BLaER1 (cell line): ENCODE measurements at regions not wholly inside any gene's neighbourhood (a gene's known extent, or its start where the extent isn't known, plus 50 kb on each side); places are given as distances from the start of the nearest gene placed in this dataset.
A peak's percentile ranks its signal among the peaks of the same experiment; 100 is the strongest.

Experiments used
- H3K27ac ChIP-seq: shearing (Covaris generic); formaldehyde crosslinking; 2 replicates; pipeline ENCODE4 v1.8.1; 2022
- H3K27me3 ChIP-seq: shearing (Covaris generic); formaldehyde crosslinking; 2 replicates; pipeline ENCODE4 v1.8.1; 2022
- H3K36me3 ChIP-seq: shearing (Covaris generic); formaldehyde crosslinking; 2 replicates; pipeline ENCODE4 v1.8.1; 2022
- H3K4me1 ChIP-seq: shearing (Covaris generic); formaldehyde crosslinking; 2 replicates; pipeline ENCODE4 v1.8.1; 2022
- H3K4me2 ChIP-seq: shearing (Covaris generic); formaldehyde crosslinking; 2 replicates; pipeline ENCODE4 v1.8.1; 2022
- H3K4me3 ChIP-seq: shearing (Covaris generic); formaldehyde crosslinking; 2 replicates; pipeline ENCODE4 v1.8.1; 2022
- H3K9ac ChIP-seq: shearing (Covaris generic); formaldehyde crosslinking; 2 replicates; pipeline ENCODE4 v1.8.1; 2022
- H3K9me3 ChIP-seq: shearing (Covaris generic); formaldehyde crosslinking; 2 replicates; pipeline ENCODE4 v1.8.1; 2022
- H4K20me1 ChIP-seq: shearing (Covaris generic); formaldehyde crosslinking; 2 replicates; pipeline ENCODE4 v1.8.1; 2022
- Cebpa-rat ChIP-seq: shearing (Covaris generic); IDR thresholded peaks from 2 replicates; pipeline ENCODE4 v1.8.1; 2022

GRCh38 chr3:76474632-76475031 is 565.3 kb upstream of the ROBO2 start:
- Histone ChIP-seq H3K9me3 (peaks cover 35% of the 10 kb centered on the region), H3K9ac (no peak overlapping the region), H3K4me1 (no peaks in the 10 kb centered on the region), H4K20me1 (no peaks in the 10 kb centered on the region), H3K27me3 (no peaks in the 10 kb centered on the region), H3K4me3 (no peak overlapping the region), H3K36me3 (no peaks in the 10 kb centered on the region), H3K4me2 (no peak overlapping the region), H3K27ac (no peak overlapping the region)
- TF ChIP-seq Cebpa-rat: no peak

GRCh38 chr3:76479161-76479650 is 560.7 kb upstream of the ROBO2 start:
- Histone ChIP-seq H3K9me3 (peaks cover 10% of the 10 kb centered on the region; the same call in 1 of the 2 replicates), H3K36me3 (no peaks in the 10 kb centered on the region), H3K4me2 (no peak overlapping the region), H3K4me3 (no peak overlapping the region), H3K4me1 (no peaks in the 10 kb centered on the region), H4K20me1 (no peaks in the 10 kb centered on the region), H3K9ac (no peak overlapping the region), H3K27ac (no peak overlapping the region), H3K27me3 (no peaks in the 10 kb centered on the region)
- TF ChIP-seq Cebpa-rat: no peak

GRCh38 chr3:76482510-76482909 is 557.4 kb upstream of the ROBO2 start:
- TF ChIP-seq Cebpa-rat: no peak
- H3K4me1 ChIP-seq: no peaks in the 10 kb centered on the region
- no peak overlapping the region for H3K4me2 ChIP-seq
- no peak overlapping the region for H3K27ac ChIP-seq
- no peak overlapping the region for H3K4me3 ChIP-seq
- H3K36me3 ChIP-seq: no peaks in the 10 kb centered on the region
- H3K9ac ChIP-seq: no peak overlapping the region
- peaks cover 20% of the 10 kb centered on the region for H3K9me3 ChIP-seq
- no peaks in the 10 kb centered on the region for H3K27me3 ChIP-seq
- H4K20me1 ChIP-seq: no peaks in the 10 kb centered on the region

GRCh38 chr3:76487446-76487845 is 552.5 kb upstream of the ROBO2 start:
- H4K20me1 ChIP-seq: no peaks in the 10 kb centered on the region
- no peaks in the 10 kb centered on the region for H3K4me1 ChIP-seq
- no peaks in the 10 kb centered on the region for H3K36me3 ChIP-seq
- H3K9me3 ChIP-seq: peaks cover 38% of the 10 kb centered on the region
- no peak overlapping the region for H3K9ac ChIP-seq
- H3K27ac ChIP-seq: no peak overlapping the region
- no peak for TF ChIP-seq Cebpa-rat
- H3K4me2 ChIP-seq: no peak overlapping the region
- no peaks in the 10 kb centered on the region for H3K27me3 ChIP-seq
- no peak overlapping the region for H3K4me3 ChIP-seq

GRCh38 chr3:76490064-76490463 is 549.8 kb upstream of the ROBO2 start:
- Histone ChIP-seq H3K27ac (no peak overlapping the region), H3K36me3 (no peaks in the 10 kb centered on the region), H3K9ac (no peak overlapping the region), H3K4me1 (no peaks in the 10 kb centered on the region), H4K20me1 (no peaks in the 10 kb centered on the region), H3K9me3 (peaks cover 41% of the 10 kb centered on the region), H3K4me2 (no peak overlapping the region), H3K27me3 (no peaks in the 10 kb centered on the region), H3K4me3 (no peak overlapping the region)
- no peak for TF ChIP-seq Cebpa-rat

- Histone ChIP-seq H3K36me3 (no peaks in the 10 kb centered on the region), H4K20me1 (no peaks in the 10 kb centered on the region), H3K9me3 (peaks cover 38% of the 10 kb centered on the region), H3K27ac (no peak overlapping the region), H3K9ac (no peak overlapping the region), H3K4me1 (no peaks in the 10 kb centered on the region), H3K4me2 (no peak overlapping the region), H3K27me3 (no peaks in the 10 kb centered on the region), H3K4me3 (no peak overlapping the region)
- no peak for TF ChIP-seq Cebpa-rat
These were observed 544.7 kb upstream of the ROBO2 start for GRCh38 chr3:76495216-76495615.

- Histone ChIP-seq H3K9ac (no peak overlapping the region), H3K4me2 (no peak overlapping the region), H3K27ac (no peak overlapping the region), H4K20me1 (no peaks in the 10 kb centered on the region), H3K27me3 (no peaks in the 10 kb centered on the region), H3K36me3 (no peaks in the 10 kb centered on the region), H3K4me1 (peaks cover 10% of the 10 kb centered on the region), H3K9me3 (peaks cover 37% of the 10 kb centered on the region), H3K4me3 (no peak overlapping the region)
- TF ChIP-seq Cebpa-rat: no peak
These were observed 542.3 kb upstream of the ROBO2 start for GRCh38 chr3:76497636-76498035.

- TF ChIP-seq Cebpa-rat: no peak
- Histone ChIP-seq H3K4me1 (peaks cover 29% of the 10 kb centered on the region), H3K4me3 (no peak overlapping the region), H4K20me1 (no peaks in the 10 kb centered on the region), H3K36me3 (no peaks in the 10 kb centered on the region), H3K9me3 (peaks cover 51% of the 10 kb centered on the region), H3K9ac (no peak overlapping the region), H3K27ac (no peak overlapping the region), H3K4me2 (no peak overlapping the region), H3K27me3 (no peaks in the 10 kb centered on the region)
These were observed 539.1 kb upstream of the ROBO2 start for GRCh38 chr3:76500746-76501275.

GRCh38 chr3:76501315-76501714 is 538.6 kb upstream of the ROBO2 start:
- H3K27ac ChIP-seq: no peak overlapping the region
- peaks cover 34% of the 10 kb centered on the region for H3K4me1 ChIP-seq
- H3K27me3 ChIP-seq: no peaks in the 10 kb centered on the region
- H3K36me3 ChIP-seq: no peaks in the 10 kb centered on the region
- TF ChIP-seq Cebpa-rat: no peak
- H3K9ac ChIP-seq: no peak overlapping the region
- peaks cover 51% of the 10 kb centered on the region for H3K9me3 ChIP-seq
- H3K4me2 ChIP-seq: no peak overlapping the region
- H3K4me3 ChIP-seq: no peak overlapping the region
- H4K20me1 ChIP-seq: no peaks in the 10 kb centered on the region

- TF ChIP-seq Cebpa-rat: no peak
- Histone ChIP-seq H3K27me3 (no peaks in the 10 kb centered on the region), H3K4me3 (no peak overlapping the region), H3K4me2 (peak overlapping the region; percentile 16; the same call in 1 of the 2 replicates), H4K20me1 (no peaks in the 10 kb centered on the region), H3K9ac (no peak overlapping the region), H3K9me3 (peaks cover 44% of the 10 kb centered on the region), H3K36me3 (no peaks in the 10 kb centered on the region), H3K27ac (no peak overlapping the region), H3K4me1 (peaks cover 37% of the 10 kb centered on the region)
These were observed 537.8 kb upstream of the ROBO2 start for GRCh38 chr3:76502076-76502475.
